ENCODE measurements at regions not wholly inside any gene's neighbourhood (a gene's known extent, or its start where the extent isn't known, plus 50 kb on each side); places are given as distances from the start of the nearest gene placed in this dataset.

- Mint-ChIP-seq H3K27me3 (peaks cover 2% of the 10 kb centered on the region), H3K36me3 (ENCODE audit: low read depth) (no peaks in the 10 kb centered on the region), H3K4me3 (no peak overlapping the region), H3K27ac (no peak overlapping the region), H3K9me3 (no peaks in the 10 kb centered on the region), H3K4me1 (no peaks in the 10 kb centered on the region)
- CTCF ChIA-PET = no interaction called here
- POLR2A ChIA-PET = no interaction called here
- no peak for DNase-seq
These were observed 627.4 kb downstream of the CDH26 start for GRCh38 chr20:60585651-60586050.

- DNase-seq = no peak
- CTCF ChIA-PET = interaction anchor here (1.1 kb wide), 1 partner anchor 15 kb away, joined by 3 read pairs; no protein-coding TSS in a partner anchor
- Mint-ChIP-seq H3K9me3 (no peaks in the 10 kb centered on the region), H3K27me3 (peaks cover 2% of the 10 kb centered on the region), H3K4me3 (no peak overlapping the region), H3K4me1 (no peaks in the 10 kb centered on the region), H3K36me3 (ENCODE audit: low read depth) (no peaks in the 10 kb centered on the region), H3K27ac (no peak overlapping the region)
- POLR2A ChIA-PET = no interaction called here
These were observed 628.2 kb downstream of the CDH26 start for GRCh38 chr20:60586269-60587050.

GRCh38 chr20:60587986-60588385, 629.8 kb downstream of the CDH26 start:
- no peaks in the 10 kb centered on the region for H3K4me1 Mint-ChIP-seq
- ChIA-PET CTCF (no interaction called here), POLR2A (no interaction called here)
- H3K9me3 Mint-ChIP-seq = no peaks in the 10 kb centered on the region
- H3K36me3 Mint-ChIP-seq (ENCODE audit: low read depth) = no peaks in the 10 kb centered on the region
- DNase-seq = no peak
- H3K4me3 Mint-ChIP-seq = no peak overlapping the region
- H3K27me3 Mint-ChIP-seq = no peaks in the 10 kb centered on the region
- H3K27ac Mint-ChIP-seq = no peak overlapping the region

GRCh38 chr20:60589623-60590022, 631.4 kb downstream of the CDH26 start:
- no peak overlapping the region for H3K27ac Mint-ChIP-seq

GRCh38 chr20:60591172-60591799, 633.1 kb downstream of the CDH26 start:
- Mint-ChIP-seq H3K4me3 (no peak overlapping the region), H3K36me3 (ENCODE audit: low read depth) (no peaks in the 10 kb centered on the region), H3K27me3 (no peaks in the 10 kb centered on the region), H3K4me1 (no peaks in the 10 kb centered on the region), H3K9me3 (no peaks in the 10 kb centered on the region), H3K27ac (no peak overlapping the region)
- POLR2A ChIA-PET = no interaction called here
- no peak for DNase-seq
- CTCF ChIA-PET = no interaction called here

More at GRCh38 chr20:60589623-60590022, 631.4 kb downstream of the CDH26 start:
- Mint-ChIP-seq H3K27me3 (no peaks in the 10 kb centered on the region), H3K36me3 (ENCODE audit: low read depth) (no peaks in the 10 kb centered on the region), H3K4me3 (no peak overlapping the region), H3K9me3 (no peaks in the 10 kb centered on the region), H3K4me1 (no peaks in the 10 kb centered on the region)
- ChIA-PET CTCF (interaction anchor here (0.6 to 0.7 kb wide), 2 partner anchors 185 to 646 kb away, joined by 3 read pairs; no protein-coding TSS in a partner anchor), POLR2A (no interaction called here)
- no peak for DNase-seq

- H3K4me3 Mint-ChIP-seq = no peak overlapping the region
These were observed 640.3 kb downstream of the CDH26 start for GRCh38 chr20:60598528-60598927.

GRCh38 chr20:60599381-60599780, 641.2 kb downstream of the CDH26 start:
- CTCF ChIA-PET = interaction anchor here (1.3 kb wide), 1 partner anchor 11 kb away, joined by 3 read pairs; no protein-coding TSS in a partner anchor
- Mint-ChIP-seq H3K27me3 (no peaks in the 10 kb centered on the region), H3K9me3 (no peaks in the 10 kb centered on the region), H3K27ac (no peak overlapping the region), H3K4me3 (no peak overlapping the region), H3K36me3 (ENCODE audit: low read depth) (no peaks in the 10 kb centered on the region), H3K4me1 (no peaks in the 10 kb centered on the region)
- DNase-seq = no peak
- POLR2A ChIA-PET = no interaction called here

More at GRCh38 chr20:60598528-60598927, 640.3 kb downstream of the CDH26 start:
- no peaks in the 10 kb centered on the region for H3K9me3 Mint-ChIP-seq
- H3K36me3 Mint-ChIP-seq (ENCODE audit: low read depth) = no peaks in the 10 kb centered on the region
- POLR2A ChIA-PET = no interaction called here
- DNase-seq = no peak
- no peak overlapping the region for H3K27ac Mint-ChIP-seq
- CTCF ChIA-PET = interaction anchor here (1.3 kb wide), 1 partner anchor 10 kb away, joined by 3 read pairs; no protein-coding TSS in a partner anchor
- no peaks in the 10 kb centered on the region for H3K27me3 Mint-ChIP-seq
- no peaks in the 10 kb centered on the region for H3K4me1 Mint-ChIP-seq

- H3K4me1 Mint-ChIP-seq = no peaks in the 10 kb centered on the region
- H3K36me3 Mint-ChIP-seq (ENCODE audit: low read depth) = no peaks in the 10 kb centered on the region
- ChIA-PET CTCF (interaction anchor here (1.3 kb wide), 1 partner anchor 11 kb away, joined by 3 read pairs; no protein-coding TSS in a partner anchor), POLR2A (no interaction called here)
- DNase-seq = no peak
- H3K9me3 Mint-ChIP-seq = no peaks in the 10 kb centered on the region
- H3K27me3 Mint-ChIP-seq = no peaks in the 10 kb centered on the region
- H3K27ac Mint-ChIP-seq = no peak overlapping the region
- H3K4me3 Mint-ChIP-seq = no peak overlapping the region
These were observed 641.8 kb downstream of the CDH26 start for GRCh38 chr20:60600036-60600435.

GRCh38 chr20:60624066-60624465, 628.0 kb upstream of the CDH4 start:
- no peak for DNase-seq
- ChIA-PET CTCF (no interaction called here), POLR2A (no interaction called here)
- H3K4me1 Mint-ChIP-seq = no peaks in the 10 kb centered on the region
- H3K27ac Mint-ChIP-seq = no peak overlapping the region
- H3K36me3 Mint-ChIP-seq (ENCODE audit: low read depth) = no peaks in the 10 kb centered on the region
- H3K27me3 Mint-ChIP-seq = no peaks in the 10 kb centered on the region
- no peak overlapping the region for H3K4me3 Mint-ChIP-seq
- H3K9me3 Mint-ChIP-seq = no peaks in the 10 kb centered on the region

- Mint-ChIP-seq H3K4me3 (no peak overlapping the region), H3K4me1 (no peaks in the 10 kb centered on the region), H3K9me3 (no peaks in the 10 kb centered on the region), H3K36me3 (ENCODE audit: low read depth) (no peaks in the 10 kb centered on the region), H3K27me3 (no peaks in the 10 kb centered on the region), H3K27ac (no peak overlapping the region)
- CTCF ChIA-PET = no interaction called here
- DNase-seq = no peak
- POLR2A ChIA-PET = no interaction called here
These were observed 624.1 kb upstream of the CDH4 start for GRCh38 chr20:60627751-60628565.

GRCh38 chr20:60628749-60629148, 623.3 kb upstream of the CDH4 start:
- H3K4me3 Mint-ChIP-seq = no peak overlapping the region
- no peaks in the 10 kb centered on the region for H3K9me3 Mint-ChIP-seq
- DNase-seq = no peak
- no peaks in the 10 kb centered on the region for H3K36me3 Mint-ChIP-seq (ENCODE audit: low read depth)
- no peak overlapping the region for H3K27ac Mint-ChIP-seq
- H3K27me3 Mint-ChIP-seq = no peaks in the 10 kb centered on the region
- ChIA-PET POLR2A (no interaction called here), CTCF (no interaction called here)
- no peaks in the 10 kb centered on the region for H3K4me1 Mint-ChIP-seq

- no peaks in the 10 kb centered on the region for H3K9me3 Mint-ChIP-seq
- POLR2A ChIA-PET = no interaction called here
These were observed 622.9 kb upstream of the CDH4 start for GRCh38 chr20:60629206-60629605.

GRCh38 chr20:60630609-60631008, 621.5 kb upstream of the CDH4 start:
- CTCF ChIA-PET = no interaction called here
- no peak for DNase-seq
- Mint-ChIP-seq H3K36me3 (ENCODE audit: low read depth) (no peaks in the 10 kb centered on the region), H3K9me3 (no peaks in the 10 kb centered on the region), H3K27me3 (no peaks in the 10 kb centered on the region), H3K4me1 (no peaks in the 10 kb centered on the region), H3K27ac (no peak overlapping the region), H3K4me3 (no peak overlapping the region)
- POLR2A ChIA-PET = no interaction called here

More at GRCh38 chr20:60629206-60629605, 622.9 kb upstream of the CDH4 start:
- Mint-ChIP-seq H3K4me3 (no peak overlapping the region), H3K27ac (no peak overlapping the region), H3K4me1 (no peaks in the 10 kb centered on the region), H3K36me3 (ENCODE audit: low read depth) (no peaks in the 10 kb centered on the region), H3K27me3 (no peaks in the 10 kb centered on the region)
- CTCF ChIA-PET = no interaction called here
- DNase-seq = no peak

Data from activated CD4-positive, alpha-beta T cell treated with anti-CD3 and anti-CD28 coated beads, Interleukin-2, amount 10 ng/mL, durations not matched to agents 7 days and 5 days (primary cell).